Fibroblast of lung (primary cell): ENCODE measurements at regions not wholly inside any gene's neighbourhood (a gene's known extent, or its start where the extent isn't known, plus 50 kb on each side); places are given as distances from the start of the nearest gene placed in this dataset.

ENCODE experiments used
- DNase-seq, 2 donors: peaks; one replicate each; pipeline versions ENCODE4 v3.0.0 to v3.0.0-alpha.2; 2010; ENCODE audit warnings: low read depth in 2 of 2
- H2AFZ ChIP-seq: 2 replicates; pipeline ENCODE4 v1.5.1; 2012; ENCODE audit warnings: low read length, control low read depth, inconsistent platforms
- H3K27ac ChIP-seq: 2 replicates; pipeline ENCODE4 v1.5.1; 2011; ENCODE audit warnings: low read length, control low read depth; ENCODE audit not compliant: insufficient read depth
- H3K27me3 ChIP-seq: 2 replicates; pipeline ENCODE4 v1.5.1; 2011; ENCODE audit warnings: mild to moderate bottlenecking, low read length; ENCODE audit not compliant: control insufficient read depth, insufficient read depth
- H3K36me3 ChIP-seq: 2 replicates; pipeline ENCODE4 v1.5.1; 2011; ENCODE audit warnings: low read length; ENCODE audit not compliant: control insufficient read depth, insufficient read depth
- H3K4me1 ChIP-seq: 2 replicates; pipeline ENCODE4 v1.5.1; 2011; ENCODE audit warnings: low read length; ENCODE audit not compliant: control insufficient read depth, insufficient read depth; ENCODE audit errors: extremely low read depth
- H3K4me2 ChIP-seq: 2 replicates; pipeline ENCODE4 v1.5.1; 2011; ENCODE audit warnings: low read length, control low read depth; ENCODE audit not compliant: insufficient read depth; ENCODE audit errors: extremely low read depth
- H3K4me3 ChIP-seq, 4 experiments: fragments of 200-600 bp in 1 of 4; sonication (generic) in 1 of 4; replicated peaks in 1 of 4; 2 replicates each; pipeline ENCODE4 v1.5.1; 2011 to 2016; ENCODE audit warnings: low read length in 4 of 4, low read depth in 3 of 4, mild to moderate bottlenecking in 3 of 4, control low read depth in 2 of 4, inconsistent platforms in 1 of 4, mixed read lengths in 1 of 4; ENCODE audit not compliant: insufficient read depth in 1 of 4; ENCODE audit errors: control extremely low read depth in 1 of 4
- H3K79me2 ChIP-seq: 2 replicates; pipeline ENCODE4 v1.5.1; 2012; ENCODE audit warnings: mild to moderate bottlenecking, low read length, inconsistent platforms; ENCODE audit not compliant: control insufficient read depth, insufficient read depth
- H3K9ac ChIP-seq: 2 replicates; pipeline ENCODE4 v1.5.1; 2011; ENCODE audit warnings: mild to moderate bottlenecking, low read length, control low read depth; ENCODE audit not compliant: insufficient read depth
- H3K9me3 ChIP-seq: 2 replicates; pipeline ENCODE4 v1.5.1; 2012; ENCODE audit warnings: low read depth, low read length; ENCODE audit not compliant: control insufficient read depth, insufficient read depth
- H4K20me1 ChIP-seq: 2 replicates; pipeline ENCODE4 v1.5.1; 2011; ENCODE audit warnings: low read length; ENCODE audit not compliant: control insufficient read depth, insufficient read depth; ENCODE audit errors: extremely low read depth
- CTCF ChIP-seq, 2 donors: IDR thresholded peaks in 1 of 2; conservative IDR thresholded peaks in 1 of 2; 1 replicate in 1 of 2; 2 replicates in 1 of 2; pipeline ENCODE4 v1.5.1; 2011 to 2012; ENCODE audit warnings: low read length in 2 of 2, control low read depth in 1 of 2, inconsistent platforms in 1 of 2, low read depth in 1 of 2, mild to moderate bottlenecking in 1 of 2
- EZH2 ChIP-seq: IDR thresholded peaks from 2 replicates; pipeline ENCODE4 v1.5.1; 2012; ENCODE audit warnings: low read length, control low read depth, mild to moderate bottlenecking; ENCODE audit errors: missing control alignments

GRCh38 chr5:2591777-2592453 lies 159.6 kb downstream of the IRX2 start:
- Histone ChIP-seq H3K27me3 (no peaks in the 10 kb centered on the region), H3K9ac (no peak overlapping the region), H2AFZ (no peak overlapping the region), H3K9me3 (no peaks in the 10 kb centered on the region), H3K36me3 (no peaks in the 10 kb centered on the region), H3K79me2 (no peaks in the 10 kb centered on the region), H3K4me1 (no peaks in the 10 kb centered on the region), H3K27ac (no peak overlapping the region), H4K20me1 (no peaks in the 10 kb centered on the region), H3K4me2 (no peak overlapping the region), H3K4me3 (no peak overlapping the region)
- no peak for TF ChIP-seq EZH2
- no peak for TF ChIP-seq CTCF (conservative IDR thresholded peaks at IDR 0.05 in 1 of 2, IDR thresholded peaks at IDR 0.05 in 1 of 2; ENCODE audit: low read depth in 1 of 2, low read length in 2 of 2)
- no peak for DNase-seq

GRCh38 chr5:2588850-2589501 lies 162.5 kb downstream of the IRX2 start:
- no peak for TF ChIP-seq CTCF (conservative IDR thresholded peaks at IDR 0.05 in 1 of 2, IDR thresholded peaks at IDR 0.05 in 1 of 2; ENCODE audit: low read depth in 1 of 2, low read length in 2 of 2)
- H3K27me3 ChIP-seq, result no peaks in the 10 kb centered on the region
- H3K9me3 ChIP-seq, result no peaks in the 10 kb centered on the region
- H3K79me2 ChIP-seq, result no peaks in the 10 kb centered on the region
- no peaks in the 10 kb centered on the region for H4K20me1 ChIP-seq
- DNase-seq, result no peak
- H3K4me2 ChIP-seq, result no peak overlapping the region
- H3K27ac ChIP-seq, result no peak overlapping the region
- H3K9ac ChIP-seq, result no peak overlapping the region
- no peaks in the 10 kb centered on the region for H3K36me3 ChIP-seq
- no peaks in the 10 kb centered on the region for H3K4me1 ChIP-seq
- H3K4me3 ChIP-seq, result no peak overlapping the region
- H2AFZ ChIP-seq, result no peak overlapping the region

GRCh38 chr5:2587189-2588031 lies 164.1 kb downstream of the IRX2 start:
- Histone ChIP-seq H3K9ac (no peak overlapping the region), H3K4me1 (no peaks in the 10 kb centered on the region), H3K9me3 (no peaks in the 10 kb centered on the region), H4K20me1 (no peaks in the 10 kb centered on the region), H3K27ac (no peak overlapping the region), H3K27me3 (no peaks in the 10 kb centered on the region), H3K4me3 (no peak overlapping the region), H3K36me3 (no peaks in the 10 kb centered on the region), H3K79me2 (no peaks in the 10 kb centered on the region), H2AFZ (no peak overlapping the region), H3K4me2 (no peak overlapping the region)
- no peak for DNase-seq
- TF ChIP-seq CTCF (conservative IDR thresholded peaks at IDR 0.05 in 1 of 2, IDR thresholded peaks at IDR 0.05 in 1 of 2; ENCODE audit: low read depth in 1 of 2, low read length in 2 of 2), result no peak
- no peak for TF ChIP-seq EZH2
